Smooth muscle cell (in vitro differentiated cells): ENCODE measurements at regions not wholly inside any gene's neighbourhood (a gene's known extent, or its start where the extent isn't known, plus 50 kb on each side); places are given as distances from the start of the nearest gene placed in this dataset.

Experiments
- DNase-seq: peaks from one replicate; lab custom pipeline; 2025; ENCODE audit not compliant: unreplicated experiment; lab: John Stamatoyannopoulos, UW
- H2AFZ ChIP-seq: fragments of 200-600 bp; sonication (generic); 2 replicates; pipeline ENCODE4 v1.6.0; 2016; ENCODE audit warnings: antibody characterized with exemption, low read depth, mild to moderate bottlenecking
- H3F3A ChIP-seq: fragments of 200-600 bp; sonication (generic); 2 replicates; pipeline ENCODE4 v1.6.0; 2017; ENCODE audit warnings: antibody characterized with exemption, low read depth
- H3K27ac ChIP-seq: fragments of 200-600 bp; sonication (generic); 2 replicates; pipeline ENCODE4 v1.5.1; 2016; ENCODE audit warnings: low read depth, mild to moderate bottlenecking
- H3K27me3 ChIP-seq: fragments of 200-600 bp; sonication (generic); 2 replicates; pipeline ENCODE4 v1.6.1; 2016; ENCODE audit warnings: low read depth, mild to moderate bottlenecking
- H3K36me3 ChIP-seq: fragments of 200-600 bp; sonication (generic); 2 replicates; pipeline ENCODE4 v1.5.1; 2016; ENCODE audit warnings: low read depth
- H3K4me1 ChIP-seq: fragments of 200-600 bp; sonication (generic); 2 replicates; pipeline ENCODE4 v1.5.1; 2016; ENCODE audit warnings: low read depth
- H3K4me2 ChIP-seq: fragments of 200-600 bp; sonication (generic); 2 replicates; pipeline ENCODE4 v1.6.0; 2016; ENCODE audit warnings: mild to moderate bottlenecking
- H3K4me3 ChIP-seq: fragments of 200-600 bp; sonication (generic); 2 replicates; pipeline ENCODE4 v1.5.1; 2016; ENCODE audit warnings: mild to moderate bottlenecking
- H3K79me2 ChIP-seq: fragments of 200-600 bp; sonication (generic); 2 replicates; pipeline ENCODE4 v1.6.0; 2016; ENCODE audit warnings: low read depth, mild to moderate bottlenecking
- H3K9ac ChIP-seq: fragments of 200-600 bp; sonication (generic); 2 replicates; pipeline ENCODE4 v1.6.0; 2016; ENCODE audit warnings: low read depth
- H3K9me3 ChIP-seq: fragments of 200-600 bp; sonication (generic); replicated peaks from 2 replicates; pipeline ENCODE4 v1.5.1; 2016; ENCODE audit warnings: low read depth
- H4K20me1 ChIP-seq: fragments of 200-600 bp; sonication (generic); 2 replicates; pipeline ENCODE4 v1.6.0; 2016; ENCODE audit warnings: low read depth
- CTCF ChIP-seq: fragments of 200-600 bp; sonication (generic); IDR thresholded peaks from 2 replicates; pipeline ENCODE4 v1.5.1; 2017; ENCODE audit warnings: borderline replicate concordance, mild to moderate bottlenecking, antibody characterized with exemption; ENCODE audit not compliant: insufficient read depth, poor library complexity, severe bottlenecking
- WGBS: methylation state at CpG from one replicate; pipeline ENCODE4 v1.1.7; 2016; ENCODE audit warnings: low lambda C conversion rate; 5-methylcytosine and 5-hydroxymethylcytosine counted together

- no peak overlapping the region for H3K9ac ChIP-seq
- no peak for DNase-seq
- no peaks in the 10 kb centered on the region for H3K36me3 ChIP-seq
- H2AFZ ChIP-seq: no peak overlapping the region
- peaks cover 7% of the 10 kb centered on the region for H3K27me3 ChIP-seq
- H3K4me1 ChIP-seq: peaks cover 5% of the 10 kb centered on the region
- H3K79me2 ChIP-seq: no peaks in the 10 kb centered on the region
- no peak overlapping the region for H3K4me3 ChIP-seq
- no peaks in the 10 kb centered on the region for H4K20me1 ChIP-seq
- 92% methylated on average over 29 of the region's 29 CpGs for WGBS
- H3K4me2 ChIP-seq: no peak overlapping the region
- no peak for TF ChIP-seq CTCF
- no peak overlapping the region for H3K27ac ChIP-seq
- H3K9me3 ChIP-seq: no peaks in the 10 kb centered on the region
- H3F3A ChIP-seq: no peaks in the 10 kb centered on the region
Observed at GRCh38 chr10:130485958-130486895, 350.0 kb downstream of the GLRX3 start.

GRCh38 chr10:130486906-130487305 is 350.7 kb downstream of the GLRX3 start:
- TF ChIP-seq CTCF: no peak
- no peaks in the 10 kb centered on the region for H4K20me1 ChIP-seq
- no peaks in the 10 kb centered on the region for H3K9me3 ChIP-seq
- 90% methylated on average over 7 of the region's 7 CpGs for WGBS
- peaks cover 7% of the 10 kb centered on the region for H3K4me1 ChIP-seq
- no peak for DNase-seq
- no peaks in the 10 kb centered on the region for H3K36me3 ChIP-seq
- no peak overlapping the region for H3K9ac ChIP-seq
- no peak overlapping the region for H3K4me2 ChIP-seq
- no peak overlapping the region for H2AFZ ChIP-seq
- peaks cover 7% of the 10 kb centered on the region for H3K27me3 ChIP-seq
- H3F3A ChIP-seq: no peaks in the 10 kb centered on the region
- H3K27ac ChIP-seq: no peak overlapping the region
- H3K4me3 ChIP-seq: no peak overlapping the region
- no peaks in the 10 kb centered on the region for H3K79me2 ChIP-seq

- 56% methylated on average over 6 of the region's 6 CpGs for WGBS
- Histone ChIP-seq H3K27ac (no peak overlapping the region), H3K36me3 (no peaks in the 10 kb centered on the region), H3K79me2 (no peaks in the 10 kb centered on the region), H3K27me3 (peaks cover 7% of the 10 kb centered on the region), H4K20me1 (no peaks in the 10 kb centered on the region), H2AFZ (no peak overlapping the region), H3K4me1 (peaks cover 7% of the 10 kb centered on the region), H3F3A (no peaks in the 10 kb centered on the region), H3K4me3 (no peak overlapping the region), H3K9me3 (no peaks in the 10 kb centered on the region), H3K9ac (no peak overlapping the region), H3K4me2 (no peak overlapping the region)
- no peak for DNase-seq
- TF ChIP-seq CTCF: no peak
Observed at GRCh38 chr10:130487566-130487965, 351.4 kb downstream of the GLRX3 start.
